ENCODE measurements at regions not wholly inside any gene's neighbourhood (a gene's known extent, or its start where the extent isn't known, plus 50 kb on each side); places are given as distances from the start of the nearest gene placed in this dataset.

- Histone ChIP-seq H3K4me3 (no peak overlapping the region), H3K27ac (no peak overlapping the region), H3K4me1 (no peaks in the 10 kb centered on the region), H3K27me3 (no peaks in the 10 kb centered on the region), H3K9me3 (no peaks in the 10 kb centered on the region), H3K36me3 (no peaks in the 10 kb centered on the region)
- no peak for DNase-seq (ENCODE audit: low spot score in 2 of 2)
- TF ChIP-seq POLR2AphosphoS5 (IDR thresholded peaks at IDR 0.05) (no peak), CTCF (IDR thresholded peaks at IDR 0.05) (no peak), EP300 (IDR thresholded peaks at IDR 0.05) (no peak), POLR2A (IDR thresholded peaks at IDR 0.05) (no peak)
- WGBS: 77% methylated on average over 6 of the region's 6 CpGs
These were observed 74.6 kb downstream of the DACT1 start for GRCh38 chr14:58712357-58712756.

- Histone ChIP-seq H3K4me3 (no peak overlapping the region), H3K27ac (no peak overlapping the region), H3K27me3 (no peaks in the 10 kb centered on the region), H3K9me3 (no peaks in the 10 kb centered on the region), H3K36me3 (no peaks in the 10 kb centered on the region), H3K4me1 (no peaks in the 10 kb centered on the region)
- WGBS: 77% methylated on average over 5 of the region's 5 CpGs
- TF ChIP-seq CTCF (IDR thresholded peaks at IDR 0.05): no peak
- TF ChIP-seq EP300 (IDR thresholded peaks at IDR 0.05): no peak
- TF ChIP-seq POLR2AphosphoS5 (IDR thresholded peaks at IDR 0.05): no peak
- TF ChIP-seq POLR2A (IDR thresholded peaks at IDR 0.05): no peak
- no peak for DNase-seq (ENCODE audit: low spot score in 2 of 2)
These were observed 75.9 kb downstream of the DACT1 start for GRCh38 chr14:58713677-58714076.

DNA sequence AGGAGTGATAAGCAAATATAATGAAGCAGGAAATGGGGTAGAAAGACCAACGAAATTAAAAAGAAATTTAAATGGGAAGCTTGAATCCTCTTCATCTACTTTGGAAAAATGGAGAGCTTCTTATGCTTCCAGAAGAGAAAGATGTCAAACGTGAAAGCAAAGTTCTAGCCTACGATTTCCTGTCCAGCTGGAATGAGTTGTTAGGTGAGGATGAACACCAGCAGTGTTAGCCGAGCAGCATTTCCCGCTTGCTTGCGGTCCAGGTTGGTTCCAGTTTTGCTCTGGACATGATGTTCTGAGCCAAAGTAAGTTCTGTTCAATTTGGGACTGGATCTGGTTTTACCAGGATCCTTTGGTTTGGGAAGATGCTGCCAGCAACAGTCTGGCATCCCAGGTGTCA is 78.9 kb downstream of the DACT1 start:
- Histone ChIP-seq H3K4me1 (no peaks in the 10 kb centered on the region), H3K27ac (no peak overlapping the region), H3K4me3 (no peak overlapping the region), H3K9me3 (no peaks in the 10 kb centered on the region), H3K36me3 (no peaks in the 10 kb centered on the region), H3K27me3 (no peaks in the 10 kb centered on the region)
- TF ChIP-seq POLR2AphosphoS5 (IDR thresholded peaks at IDR 0.05) (no peak), EP300 (IDR thresholded peaks at IDR 0.05) (no peak), CTCF (IDR thresholded peaks at IDR 0.05) (no peak), POLR2A (IDR thresholded peaks at IDR 0.05) (no peak)
- WGBS: 75% methylated on average over 6 of the region's 6 CpGs
- DNase-seq (ENCODE audit: low spot score in 2 of 2): no peak

DNA sequence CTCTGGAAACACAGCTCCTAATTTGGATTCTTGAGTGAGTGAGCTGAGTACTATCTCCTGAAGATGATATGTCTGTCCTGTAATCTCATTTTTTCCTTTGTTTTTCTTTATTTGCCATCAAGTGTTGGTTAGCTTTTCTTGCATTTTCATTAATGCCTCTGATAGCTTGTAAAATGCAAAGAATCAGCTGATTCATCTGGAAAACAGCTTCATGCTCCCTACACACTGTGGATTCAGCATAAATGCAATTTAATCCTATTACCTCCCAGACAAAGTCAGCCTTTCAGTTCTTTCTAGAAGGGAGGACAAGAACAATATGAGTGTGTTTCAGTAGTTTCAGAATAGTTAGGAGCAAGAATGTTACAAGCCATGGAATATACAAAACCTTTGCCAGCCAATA is 79.4 kb downstream of the DACT1 start:
- H3K36me3 ChIP-seq: no peaks in the 10 kb centered on the region
- H3K27ac ChIP-seq: no peak overlapping the region
- no peak for DNase-seq (ENCODE audit: low spot score in 2 of 2)
- no peaks in the 10 kb centered on the region for H3K9me3 ChIP-seq
- H3K4me1 ChIP-seq: no peaks in the 10 kb centered on the region
- no peak for TF ChIP-seq CTCF (IDR thresholded peaks at IDR 0.05)
- TF ChIP-seq POLR2AphosphoS5 (IDR thresholded peaks at IDR 0.05): no peak
- TF ChIP-seq EP300 (IDR thresholded peaks at IDR 0.05): no peak
- TF ChIP-seq POLR2A (IDR thresholded peaks at IDR 0.05): no peak
- no peak overlapping the region for H3K4me3 ChIP-seq
- H3K27me3 ChIP-seq: no peaks in the 10 kb centered on the region

DNA sequence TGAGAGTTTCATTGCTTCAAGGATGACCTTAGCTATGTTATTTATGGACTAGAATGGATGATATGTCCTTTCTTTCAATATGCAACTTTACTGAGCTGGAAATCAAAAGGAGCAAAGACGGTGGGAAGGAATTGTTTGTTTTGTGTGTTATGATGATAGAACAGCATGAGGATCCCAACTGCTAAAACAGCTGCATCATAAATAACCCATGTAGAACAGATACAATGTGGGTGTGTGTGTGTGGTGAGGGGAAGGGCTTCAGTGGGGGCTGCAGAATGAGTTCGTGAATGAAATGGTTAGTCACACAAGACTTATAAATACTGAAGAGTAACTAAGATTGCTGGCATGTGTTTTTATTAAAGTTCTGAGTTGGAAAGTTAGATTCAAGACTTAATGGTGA is 80.1 kb downstream of the DACT1 start:
- no peak for DNase-seq (ENCODE audit: low spot score in 2 of 2)
- no peaks in the 10 kb centered on the region for H3K9me3 ChIP-seq
- H3K36me3 ChIP-seq: no peaks in the 10 kb centered on the region
- no peaks in the 10 kb centered on the region for H3K27me3 ChIP-seq
- no peaks in the 10 kb centered on the region for H3K4me1 ChIP-seq
- WGBS: 68% methylated on average over 2 of the region's 2 CpGs
- TF ChIP-seq EP300 (IDR thresholded peaks at IDR 0.05) (no peak), POLR2AphosphoS5 (IDR thresholded peaks at IDR 0.05) (no peak), CTCF (IDR thresholded peaks at IDR 0.05) (no peak), POLR2A (IDR thresholded peaks at IDR 0.05) (no peak)
- H3K4me3 ChIP-seq: no peak overlapping the region
- no peak overlapping the region for H3K27ac ChIP-seq
